Skeletal muscle satellite cell (primary cell): ENCODE measurements at regions not wholly inside any gene's neighbourhood (a gene's known extent, or its start where the extent isn't known, plus 50 kb on each side); places are given as distances from the start of the nearest gene placed in this dataset.

Experiments used
- H3K27me3 ChIP-seq: 2 replicates; pipeline ENCODE4 v1.7.0; 2013; ENCODE audit warnings: low read length; ENCODE audit not compliant: control insufficient read depth, insufficient read depth
- H3K36me3 ChIP-seq: 2 replicates; pipeline ENCODE4 v1.7.0; 2013; ENCODE audit warnings: mild to moderate bottlenecking, control low read depth, low read length; ENCODE audit not compliant: insufficient read depth
- H3K4me1 ChIP-seq: 2 replicates; pipeline ENCODE4 v1.7.0; 2013; ENCODE audit warnings: low read length; ENCODE audit not compliant: control insufficient read depth, insufficient read depth
- H3K4me2 ChIP-seq: 2 replicates; pipeline ENCODE4 v1.7.0; 2013; ENCODE audit warnings: mild to moderate bottlenecking, low read length
- H3K4me3 ChIP-seq: 2 replicates; pipeline ENCODE4 v1.7.0; 2013; ENCODE audit warnings: low read length
- H3K9ac ChIP-seq: 2 replicates; pipeline ENCODE4 v1.7.0; 2013; ENCODE audit warnings: mild to moderate bottlenecking, low read depth, low read length, moderate library complexity
- H3K9me3 ChIP-seq: replicated peaks from 2 replicates; pipeline ENCODE4 v1.7.0; 2013; ENCODE audit warnings: mild to moderate bottlenecking, control low read depth, low read length

DNA sequence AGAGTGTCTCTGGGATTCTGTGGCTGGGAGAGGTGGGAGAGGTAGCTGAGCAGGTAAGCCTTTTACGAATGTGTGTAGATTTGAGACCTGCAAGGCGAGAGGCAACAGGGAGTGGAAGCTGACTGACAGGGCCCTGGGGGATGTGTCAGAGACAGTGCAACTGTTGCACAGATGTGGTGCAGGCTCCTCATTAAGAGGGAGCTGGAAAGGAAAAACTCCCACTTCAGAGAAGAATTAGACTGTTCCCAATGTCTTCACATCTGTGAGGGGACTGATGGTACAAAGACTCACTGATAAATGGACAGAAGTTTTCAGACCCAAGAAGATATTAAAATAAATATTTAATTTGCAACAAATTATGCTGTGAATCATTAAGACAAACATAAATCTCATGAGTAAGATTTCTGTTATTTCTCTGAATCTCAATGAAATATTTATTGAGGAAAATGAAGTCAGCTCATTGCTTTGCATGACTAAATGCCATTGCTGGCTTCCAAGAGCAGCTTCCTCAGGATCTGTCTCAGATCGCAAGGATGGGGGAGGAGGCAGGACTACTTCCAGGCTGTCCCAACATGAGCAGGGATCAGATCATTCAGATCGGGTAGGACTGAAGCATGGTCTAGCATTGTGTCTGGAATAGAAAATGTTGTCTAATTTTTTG lies 127.3 kb upstream of the ROPN1 start:
- Histone ChIP-seq H3K36me3 (no peaks in the 10 kb centered on the region), H3K9ac (no peak overlapping the region), H3K9me3 (no peaks in the 10 kb centered on the region), H3K4me1 (peaks cover 38% of the 10 kb centered on the region), H3K4me2 (peak overlapping the region; percentile 53), H3K4me3 (no peak overlapping the region), H3K27me3 (no peaks in the 10 kb centered on the region)

DNA sequence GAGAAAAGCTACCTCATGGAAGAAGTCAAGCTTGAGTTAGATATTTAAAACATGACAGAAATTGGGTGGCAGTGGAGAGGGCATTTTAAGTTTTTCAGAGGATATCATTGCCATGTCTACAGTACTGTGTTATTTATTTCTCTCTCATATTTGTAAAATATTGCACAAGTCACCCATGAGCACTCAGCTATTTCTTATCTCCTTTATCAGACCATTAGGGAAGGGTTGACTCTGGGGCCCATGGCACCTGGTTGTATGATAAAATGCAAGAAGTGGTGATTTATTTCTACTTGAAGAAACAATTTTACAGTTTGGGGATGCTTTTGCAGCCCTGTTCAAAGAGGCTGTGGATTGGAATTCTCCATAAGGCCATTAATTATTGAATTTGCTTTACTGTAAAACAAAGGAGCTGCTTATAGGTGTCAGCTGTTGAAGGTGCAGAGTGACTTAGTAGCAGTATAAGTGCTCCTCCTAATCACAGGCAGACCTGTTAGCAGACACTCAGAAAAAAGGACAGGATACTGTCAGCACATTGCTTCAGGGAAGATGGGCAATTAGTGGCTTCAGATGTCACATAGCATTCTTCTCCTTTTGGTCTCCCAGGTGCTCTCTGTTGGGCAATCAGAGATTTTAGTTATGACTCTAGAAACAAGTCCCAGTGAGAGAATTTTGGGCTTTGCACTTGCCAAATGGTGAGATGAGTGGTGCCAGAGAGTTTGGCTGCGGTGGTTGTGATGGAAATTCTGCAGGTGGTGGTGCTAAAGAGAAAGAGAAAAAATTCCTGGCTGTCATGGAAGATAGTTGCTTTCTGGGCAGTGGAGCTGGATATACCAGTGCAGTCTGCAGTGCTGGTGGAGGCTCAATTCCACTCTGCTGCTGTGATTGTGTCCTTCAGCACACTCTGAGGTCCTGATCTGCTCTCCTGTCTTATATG lies 129.7 kb upstream of the ROPN1 start:
- H3K4me1 ChIP-seq: peaks cover 29% of the 10 kb centered on the region

DNA sequence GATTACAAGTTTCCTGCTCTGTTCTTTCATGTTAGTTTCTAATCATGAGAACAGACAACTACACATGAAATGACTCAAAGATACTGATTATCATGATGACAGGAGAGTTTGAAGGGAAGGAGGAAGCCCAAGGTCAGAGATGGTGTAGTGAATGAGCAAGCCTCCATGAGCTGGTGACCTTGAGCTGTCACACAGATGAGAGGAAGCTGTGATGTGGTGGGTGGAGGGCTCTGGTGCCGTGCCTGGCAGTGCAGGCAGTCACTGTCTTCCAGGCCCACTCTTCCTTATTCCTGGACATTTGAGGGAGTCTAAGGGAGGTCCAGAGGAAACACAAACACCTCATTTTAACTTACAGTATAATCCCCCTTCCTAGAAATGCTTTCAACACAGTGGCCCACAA lies 133.4 kb upstream of the ROPN1 start:
- Histone ChIP-seq H3K27me3 (no peaks in the 10 kb centered on the region), H3K4me2 (no peak overlapping the region), H3K9ac (no peak overlapping the region), H3K9me3 (no peaks in the 10 kb centered on the region), H3K4me3 (no peak overlapping the region), H3K36me3 (no peaks in the 10 kb centered on the region), H3K4me1 (no peaks in the 10 kb centered on the region)

More for the DNA sequence above, 129.7 kb upstream of the ROPN1 start:
- Histone ChIP-seq H3K36me3 (no peaks in the 10 kb centered on the region), H3K4me3 (no peak overlapping the region), H3K9me3 (no peaks in the 10 kb centered on the region), H3K27me3 (no peaks in the 10 kb centered on the region), H3K9ac (no peak overlapping the region), H3K4me2 (no peak overlapping the region)

DNA sequence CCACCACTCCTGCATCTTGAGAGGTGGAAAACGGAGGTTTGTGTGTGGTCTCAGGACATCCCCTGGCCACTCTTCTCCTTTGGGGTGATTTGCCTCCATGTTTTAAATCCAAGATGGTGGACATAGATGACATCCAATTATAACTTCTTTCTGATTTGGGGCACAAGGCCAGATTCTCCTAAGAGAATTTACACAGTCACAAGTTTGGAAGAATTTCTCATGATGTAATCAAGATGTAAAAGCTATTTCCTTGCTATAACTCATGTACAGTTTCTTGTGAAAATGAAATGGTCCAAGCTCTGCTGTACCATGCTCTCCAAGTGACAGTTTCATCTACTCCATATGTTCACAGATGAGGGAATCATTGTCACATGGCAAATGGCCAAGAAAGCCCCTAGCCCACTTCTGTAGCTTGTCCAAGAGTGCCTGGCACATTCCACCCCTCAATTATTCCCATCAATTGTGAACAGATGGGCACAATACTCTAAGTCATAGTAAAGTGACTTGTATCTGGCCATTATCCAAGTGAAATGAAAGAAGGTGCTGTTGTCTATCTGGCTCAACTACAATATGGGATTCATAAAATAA lies 134.6 kb upstream of the ROPN1 start:
- Histone ChIP-seq H3K27me3 (no peaks in the 10 kb centered on the region), H3K4me3 (no peak overlapping the region), H3K4me1 (peaks cover 2% of the 10 kb centered on the region), H3K36me3 (no peaks in the 10 kb centered on the region), H3K9me3 (no peaks in the 10 kb centered on the region), H3K4me2 (no peak overlapping the region), H3K9ac (no peak overlapping the region)

- H3K4me3 ChIP-seq: no peak overlapping the region
- H3K27me3 ChIP-seq: no peaks in the 10 kb centered on the region
- H3K4me2 ChIP-seq: no peak overlapping the region
- no peaks in the 10 kb centered on the region for H3K36me3 ChIP-seq
- H3K4me1 ChIP-seq: peaks cover 5% of the 10 kb centered on the region
- no peaks in the 10 kb centered on the region for H3K9me3 ChIP-seq
- no peak overlapping the region for H3K9ac ChIP-seq
Observed at GRCh38 chr3:124131158-124131557, 139.2 kb upstream of the ROPN1 start.

DNA sequence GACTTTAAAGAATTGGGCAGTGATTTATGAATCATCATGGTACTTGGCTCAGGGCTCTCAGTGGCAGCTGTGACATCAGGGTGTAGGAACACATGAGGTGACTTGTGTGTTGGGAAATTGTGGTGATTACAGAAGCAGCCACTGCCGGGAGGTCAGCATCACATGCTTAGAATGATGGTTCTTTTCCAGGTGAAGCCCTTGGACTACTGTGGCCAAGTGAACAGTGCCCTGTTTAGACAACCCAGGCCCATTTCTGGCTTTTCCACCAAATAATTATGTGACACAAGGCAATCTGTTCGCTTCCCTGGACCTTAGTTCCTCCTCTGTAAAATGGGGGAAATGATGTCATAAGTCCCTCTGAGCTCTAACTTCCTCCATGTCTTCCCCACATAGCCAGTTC lies 139.7 kb upstream of the ROPN1 start:
- H3K27me3 ChIP-seq: no peaks in the 10 kb centered on the region
- H3K4me3 ChIP-seq: no peak overlapping the region
- no peaks in the 10 kb centered on the region for H3K36me3 ChIP-seq
- H3K4me2 ChIP-seq: no peak overlapping the region
- H3K9ac ChIP-seq: no peak overlapping the region
- no peaks in the 10 kb centered on the region for H3K9me3 ChIP-seq
- H3K4me1 ChIP-seq: peaks cover 5% of the 10 kb centered on the region

DNA sequence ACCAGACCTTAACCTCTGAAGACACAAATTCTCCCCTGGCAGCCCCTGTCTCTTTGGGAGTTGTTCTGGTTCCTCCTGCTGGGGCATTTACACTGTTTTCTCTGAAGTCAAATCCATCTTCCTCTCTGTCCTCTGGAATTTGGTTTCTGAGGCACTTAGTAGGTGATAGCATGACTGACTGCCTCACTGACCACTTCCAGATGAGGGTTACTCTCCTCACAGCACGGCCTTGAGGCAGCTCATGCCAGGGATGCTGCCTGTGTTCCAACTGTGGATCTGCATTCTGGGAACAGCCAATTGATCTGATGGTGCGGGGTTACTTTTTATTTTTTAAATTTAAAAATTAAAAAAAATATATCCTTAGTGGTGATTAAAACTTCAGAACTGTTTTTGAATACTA lies 140.9 kb upstream of the ROPN1 start:
- Histone ChIP-seq H3K27me3 (no peaks in the 10 kb centered on the region), H3K4me2 (no peak overlapping the region), H3K9me3 (no peaks in the 10 kb centered on the region), H3K9ac (no peak overlapping the region), H3K36me3 (no peaks in the 10 kb centered on the region), H3K4me3 (no peak overlapping the region), H3K4me1 (peaks cover 5% of the 10 kb centered on the region)

DNA sequence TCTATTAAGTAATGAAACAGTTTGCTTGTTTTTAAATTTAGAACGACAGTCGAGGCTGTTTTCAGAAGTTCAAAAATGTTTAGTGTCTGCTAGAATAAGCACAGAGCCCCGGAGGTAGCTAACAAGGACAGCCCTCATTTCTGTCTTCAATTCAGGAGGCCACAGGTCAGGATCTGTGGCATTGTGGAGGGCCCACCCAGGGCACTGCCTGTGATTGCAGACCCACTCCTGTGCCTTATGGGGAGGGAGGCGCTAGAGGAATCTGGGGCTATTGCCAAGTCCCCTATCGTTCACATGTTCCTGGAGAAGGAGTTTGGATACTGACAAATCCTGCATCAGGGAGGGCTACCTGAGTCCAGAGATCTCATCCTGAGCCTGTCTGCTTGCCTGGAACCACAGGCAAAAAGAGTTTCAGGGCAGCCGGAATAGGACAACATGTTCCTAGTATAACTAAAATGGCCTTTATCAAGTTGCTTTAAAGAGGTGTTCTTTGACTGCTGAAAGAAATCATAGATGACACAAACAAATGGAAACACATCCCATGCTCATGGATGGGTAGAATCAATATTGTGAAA lies 141.5 kb upstream of the ROPN1 start:
- H3K9me3 ChIP-seq: no peaks in the 10 kb centered on the region
- no peak overlapping the region for H3K9ac ChIP-seq
- H3K4me1 ChIP-seq: peaks cover 5% of the 10 kb centered on the region
- no peak overlapping the region for H3K4me3 ChIP-seq
- H3K4me2 ChIP-seq: no peak overlapping the region
- no peaks in the 10 kb centered on the region for H3K36me3 ChIP-seq
- no peaks in the 10 kb centered on the region for H3K27me3 ChIP-seq

- Histone ChIP-seq H3K4me3 (no peak overlapping the region), H3K9me3 (no peaks in the 10 kb centered on the region), H3K4me1 (peaks cover 5% of the 10 kb centered on the region), H3K4me2 (no peak overlapping the region), H3K36me3 (no peaks in the 10 kb centered on the region), H3K9ac (no peak overlapping the region), H3K27me3 (no peaks in the 10 kb centered on the region)
Observed at GRCh38 chr3:124137216-124137615, 145.3 kb upstream of the ROPN1 start.

GRCh38 chr3:124138148-124138547 lies 146.2 kb upstream of the ROPN1 start:
- Histone ChIP-seq H3K36me3 (no peaks in the 10 kb centered on the region), H3K27me3 (no peaks in the 10 kb centered on the region), H3K9me3 (no peaks in the 10 kb centered on the region), H3K4me2 (no peak overlapping the region), H3K9ac (no peak overlapping the region), H3K4me1 (peaks cover 5% of the 10 kb centered on the region), H3K4me3 (no peak overlapping the region)

- peaks cover 5% of the 10 kb centered on the region for H3K4me1 ChIP-seq
- H3K4me3 ChIP-seq: no peak overlapping the region
- no peak overlapping the region for H3K9ac ChIP-seq
- H3K4me2 ChIP-seq: no peak overlapping the region
- no peaks in the 10 kb centered on the region for H3K36me3 ChIP-seq
- no peaks in the 10 kb centered on the region for H3K9me3 ChIP-seq
- peaks cover 5% of the 10 kb centered on the region for H3K27me3 ChIP-seq
Observed at GRCh38 chr3:124140746-124141145, 148.8 kb upstream of the ROPN1 start.
